ENCODE measurements at regions not wholly inside any gene's neighbourhood (a gene's known extent, or its start where the extent isn't known, plus 50 kb on each side); places are given as distances from the start of the nearest gene placed in this dataset.

DNA sequence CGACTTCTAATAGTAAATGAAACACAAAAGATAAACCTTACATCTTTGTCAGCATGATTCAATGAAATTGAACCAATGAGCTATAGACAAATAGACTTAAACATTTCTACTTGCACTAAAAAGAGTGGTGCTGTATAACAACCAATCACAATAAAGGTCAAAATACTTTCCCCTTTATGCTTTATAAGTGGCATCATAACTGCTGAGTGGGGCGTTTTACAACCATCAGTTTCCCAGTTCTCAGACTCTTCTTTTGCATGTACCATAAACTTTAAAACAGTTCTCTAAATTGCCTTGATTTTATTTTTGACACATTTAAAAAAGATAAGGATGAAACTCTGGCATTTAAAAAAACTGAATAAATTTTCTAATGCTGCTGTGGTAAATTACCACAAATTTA lies 356.2 kb downstream of the NNT start:
- H3K9me3 ChIP-seq = no peaks in the 10 kb centered on the region
- intact Hi-C loops (cut with DNase I) = no loop called here
- no peaks in the 10 kb centered on the region for H3K4me1 ChIP-seq
- H3K27ac ChIP-seq = no peak overlapping the region
- DNase-seq = no peak
- no peak for ATAC-seq
- no peak for FAIRE-seq
- WGBS, 2 donors = 50 to 56% methylated on average over 2 of the region's 2 CpGs
- no peak overlapping the region for H3K4me3 ChIP-seq
- TF ChIP-seq, protein P1, sequence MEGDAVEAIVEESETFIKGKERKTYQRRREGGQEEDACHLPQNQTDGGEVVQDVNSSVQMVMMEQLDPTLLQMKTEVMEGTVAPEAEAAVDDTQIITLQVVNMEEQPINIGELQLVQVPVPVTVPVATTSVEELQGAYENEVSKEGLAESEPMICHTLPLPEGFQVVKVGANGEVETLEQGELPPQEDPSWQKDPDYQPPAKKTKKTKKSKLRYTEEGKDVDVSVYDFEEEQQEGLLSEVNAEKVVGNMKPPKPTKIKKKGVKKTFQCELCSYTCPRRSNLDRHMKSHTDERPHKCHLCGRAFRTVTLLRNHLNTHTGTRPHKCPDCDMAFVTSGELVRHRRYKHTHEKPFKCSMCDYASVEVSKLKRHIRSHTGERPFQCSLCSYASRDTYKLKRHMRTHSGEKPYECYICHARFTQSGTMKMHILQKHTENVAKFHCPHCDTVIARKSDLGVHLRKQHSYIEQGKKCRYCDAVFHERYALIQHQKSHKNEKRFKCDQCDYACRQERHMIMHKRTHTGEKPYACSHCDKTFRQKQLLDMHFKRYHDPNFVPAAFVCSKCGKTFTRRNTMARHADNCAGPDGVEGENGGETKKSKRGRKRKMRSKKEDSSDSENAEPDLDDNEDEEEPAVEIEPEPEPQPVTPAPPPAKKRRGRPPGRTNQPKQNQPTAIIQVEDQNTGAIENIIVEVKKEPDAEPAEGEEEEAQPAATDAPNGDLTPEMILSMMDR (IDR thresholded peaks at IDR 0.05) = no peak
- no peaks in the 10 kb centered on the region for H3K36me3 ChIP-seq
- no peaks in the 10 kb centered on the region for H3K27me3 ChIP-seq

DNA sequence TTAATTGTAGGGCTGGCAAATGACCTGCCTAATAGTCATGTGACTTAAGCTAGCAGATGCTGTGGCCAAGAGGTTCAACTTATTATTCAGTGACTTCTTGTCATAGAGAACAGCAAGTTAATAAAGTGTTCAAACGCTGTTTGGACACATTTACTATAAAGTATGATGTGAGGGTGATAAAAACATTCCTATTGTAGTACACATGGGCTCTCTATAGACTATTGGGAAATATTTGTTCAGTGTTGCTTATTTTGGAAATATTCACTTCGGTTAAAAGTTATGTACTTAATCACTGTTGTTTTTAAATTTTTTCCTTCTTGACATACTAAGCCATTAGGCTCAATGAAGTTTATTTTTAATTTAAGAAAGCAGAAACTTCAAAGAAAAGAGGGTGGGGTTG lies 345.0 kb downstream of the NNT start:
- DNase-seq = no peak
- Histone ChIP-seq H3K4me3 (no peak overlapping the region), H3K9me3 (no peaks in the 10 kb centered on the region), H3K4me1 (no peaks in the 10 kb centered on the region), H3K36me3 (no peaks in the 10 kb centered on the region), H3K27me3 (no peaks in the 10 kb centered on the region), H3K27ac (no peak overlapping the region)
- TF ChIP-seq, protein P1 (IDR thresholded peaks at IDR 0.05) = no peak
- WGBS, 2 donors = 22 to 29% methylated on average over 2 of the region's 2 CpGs
- ATAC-seq = no peak
- intact Hi-C loops (cut with DNase I) = no loop called here
- FAIRE-seq = no peak

DNA sequence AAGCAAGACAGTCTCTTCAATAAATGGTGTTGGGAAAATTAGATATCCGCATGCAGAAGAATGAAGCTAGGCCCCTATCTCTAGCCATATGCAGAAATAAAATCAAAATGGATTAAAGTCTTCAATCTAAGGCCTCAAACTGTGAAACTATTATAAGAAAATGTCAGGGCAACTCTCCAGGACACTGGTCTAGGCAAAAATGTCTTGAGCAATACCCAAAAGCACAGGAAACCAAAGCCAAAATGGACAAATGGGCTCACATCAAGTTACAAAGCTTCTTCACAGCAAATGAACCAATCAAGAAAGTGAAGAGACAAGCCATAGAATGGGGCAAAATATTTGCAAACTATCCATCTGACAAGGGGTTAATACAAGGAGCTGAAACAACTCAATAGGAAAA lies 338.8 kb downstream of the NNT start:
- ATAC-seq (no peak), DNase-seq (no peak), FAIRE-seq (no peak)
- no peaks in the 10 kb centered on the region for H3K36me3 ChIP-seq
- no peak overlapping the region for H3K4me3 ChIP-seq
- 93 to 97% methylated on average over 1 of the region's 1 CpG for WGBS, 2 donors
- no peaks in the 10 kb centered on the region for H3K4me1 ChIP-seq
- H3K9me3 ChIP-seq = no peaks in the 10 kb centered on the region
- H3K27ac ChIP-seq = no peak overlapping the region
- TF ChIP-seq, protein P1 (IDR thresholded peaks at IDR 0.05) = no peak
- no peaks in the 10 kb centered on the region for H3K27me3 ChIP-seq
- intact Hi-C loops (cut with DNase I) = no loop called here

DNA sequence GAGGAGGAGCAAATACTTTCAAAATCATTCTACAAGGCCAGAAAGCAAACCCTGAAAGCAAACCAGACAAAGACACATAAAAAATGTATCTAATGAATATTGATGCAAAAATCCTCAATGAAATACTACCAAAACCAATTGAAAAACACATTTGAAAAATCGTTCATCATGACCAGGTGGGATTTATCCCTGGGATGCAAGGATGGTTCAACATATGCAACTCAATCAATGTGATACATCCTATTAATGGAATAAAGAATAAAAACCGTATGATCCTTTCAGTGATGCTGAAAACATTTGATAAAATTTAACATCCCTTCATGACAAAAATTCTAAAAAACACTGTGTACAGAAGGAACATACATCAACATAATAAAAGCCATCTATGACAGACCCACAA lies 337.6 kb downstream of the NNT start:
- 58 to 66% methylated on average over 2 of the region's 2 CpGs for WGBS, 2 donors
- no peak for DNase-seq
- no peak for ATAC-seq
- intact Hi-C loops (cut with DNase I) = no loop called here
- Histone ChIP-seq H3K27ac (no peak overlapping the region), H3K27me3 (no peaks in the 10 kb centered on the region), H3K36me3 (no peaks in the 10 kb centered on the region), H3K4me1 (no peaks in the 10 kb centered on the region), H3K4me3 (no peak overlapping the region), H3K9me3 (no peaks in the 10 kb centered on the region)
- FAIRE-seq = no peak
- TF ChIP-seq, protein P1 (IDR thresholded peaks at IDR 0.05) = no peak

DNA sequence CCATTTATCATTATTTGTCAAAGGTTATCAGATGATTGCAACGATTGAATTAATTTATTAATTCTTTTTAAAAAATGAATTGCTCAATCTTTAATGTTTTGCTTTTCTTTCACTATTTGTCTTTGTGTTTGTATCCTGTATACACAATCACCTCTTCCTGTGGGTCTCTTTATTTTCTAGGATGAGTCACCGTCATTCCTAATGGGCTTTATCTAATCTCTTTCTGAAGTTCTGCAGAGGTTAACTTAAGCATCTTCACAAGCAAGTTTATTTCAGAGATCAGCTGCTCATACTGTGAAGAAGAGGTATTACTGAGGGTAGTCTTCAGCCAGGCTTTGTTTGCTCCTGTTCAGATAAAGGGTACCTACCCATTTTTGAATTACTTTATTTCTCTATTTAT lies 323.9 kb downstream of the NNT start:
- ATAC-seq = no peak
- 14 to 18% methylated on average over 2 of the region's 2 CpGs for WGBS, 2 donors
- intact Hi-C loops (cut with DNase I) = no loop called here

More for the DNA sequence above, 323.9 kb downstream of the NNT start:
- Histone ChIP-seq H3K36me3 (no peaks in the 10 kb centered on the region), H3K4me1 (no peaks in the 10 kb centered on the region), H3K4me3 (no peak overlapping the region), H3K27me3 (no peaks in the 10 kb centered on the region), H3K27ac (no peak overlapping the region), H3K9me3 (no peaks in the 10 kb centered on the region)
- DNase-seq = no peak
- TF ChIP-seq, protein P1 (IDR thresholded peaks at IDR 0.05) = no peak
- no peak for FAIRE-seq
